Left ventricle myocardium inferior (tissue), 1 donor: ENCODE measurements at regions not wholly inside any gene's neighbourhood (a gene's known extent, or its start where the extent isn't known, plus 50 kb on each side); places are given as distances from the start of the nearest gene placed in this dataset.

Experiments used
- DNase-seq: peaks from one replicate; pipeline ENCODE4 v3.0.0-alpha.2; 2020
- H3K27ac ChIP-seq: fragments of 200-600 bp; replicated peaks from 2 replicates; pipeline ENCODE4 v1.8.0; 2021
- H3K27me3 ChIP-seq: fragments of 200-600 bp; 2 replicates; pipeline ENCODE4 v1.8.0; 2021; ENCODE audit warnings: low read depth
- H3K36me3 ChIP-seq: fragments of 200-600 bp; 2 replicates; pipeline ENCODE4 v1.8.0; 2021
- H3K4me1 ChIP-seq: fragments of 200-600 bp; 2 replicates; pipeline ENCODE4 v1.8.0; 2021
- H3K4me3 ChIP-seq: fragments of 200-600 bp; 2 replicates; pipeline ENCODE4 v1.8.0; 2021; ENCODE audit warnings: mild to moderate bottlenecking, moderate library complexity
- H3K9me3 ChIP-seq: fragments of 200-600 bp; replicated peaks from 2 replicates; pipeline ENCODE4 v1.8.0; 2021
- intact Hi-C: fragments of 100-400 bp; cut with micrococcal nuclease; formaldehyde crosslinking; loops from one replicate; pipeline ENCODE4 v1.11.0; 2022
- TF ChIP-seq, protein P1 (sequence below): fragments of 200-600 bp; IDR thresholded peaks from 2 replicates; pipeline ENCODE4 v1.8.0; 2021; ENCODE audit warnings: antibody characterized with exemption, mild to moderate bottlenecking, borderline replicate concordance
- donor health status: DM: no; HTN: yes; CAD: no; lungs with severe emphysema.

DNA sequence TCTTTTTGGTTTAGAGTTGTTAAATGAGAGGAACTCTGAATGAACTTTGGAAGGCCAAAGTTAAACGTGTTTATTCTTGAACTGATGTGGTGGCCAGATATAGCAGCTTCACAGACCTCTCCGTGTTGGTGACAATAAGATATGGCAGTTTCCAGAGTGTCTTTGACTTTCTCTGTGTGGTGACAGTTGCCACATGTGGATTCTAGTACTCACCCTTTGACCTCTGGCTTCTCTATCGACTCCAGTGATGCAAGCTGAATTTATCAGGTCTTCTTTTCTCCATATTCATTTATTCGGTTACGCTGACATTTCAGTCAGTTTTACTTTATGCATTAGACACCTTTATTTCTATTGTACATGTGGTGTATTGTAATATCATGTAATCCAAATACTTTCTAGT lies 1469.5 kb downstream of the SLITRK1 start:
- Histone ChIP-seq H3K27ac (no peak overlapping the region), H3K4me3 (no peak overlapping the region), H3K27me3 (no peaks in the 10 kb centered on the region), H3K36me3 (no peaks in the 10 kb centered on the region), H3K4me1 (no peaks in the 10 kb centered on the region), H3K9me3 (peaks cover 2% of the 10 kb centered on the region)
- DNase-seq = no peak
- TF ChIP-seq, protein P1, sequence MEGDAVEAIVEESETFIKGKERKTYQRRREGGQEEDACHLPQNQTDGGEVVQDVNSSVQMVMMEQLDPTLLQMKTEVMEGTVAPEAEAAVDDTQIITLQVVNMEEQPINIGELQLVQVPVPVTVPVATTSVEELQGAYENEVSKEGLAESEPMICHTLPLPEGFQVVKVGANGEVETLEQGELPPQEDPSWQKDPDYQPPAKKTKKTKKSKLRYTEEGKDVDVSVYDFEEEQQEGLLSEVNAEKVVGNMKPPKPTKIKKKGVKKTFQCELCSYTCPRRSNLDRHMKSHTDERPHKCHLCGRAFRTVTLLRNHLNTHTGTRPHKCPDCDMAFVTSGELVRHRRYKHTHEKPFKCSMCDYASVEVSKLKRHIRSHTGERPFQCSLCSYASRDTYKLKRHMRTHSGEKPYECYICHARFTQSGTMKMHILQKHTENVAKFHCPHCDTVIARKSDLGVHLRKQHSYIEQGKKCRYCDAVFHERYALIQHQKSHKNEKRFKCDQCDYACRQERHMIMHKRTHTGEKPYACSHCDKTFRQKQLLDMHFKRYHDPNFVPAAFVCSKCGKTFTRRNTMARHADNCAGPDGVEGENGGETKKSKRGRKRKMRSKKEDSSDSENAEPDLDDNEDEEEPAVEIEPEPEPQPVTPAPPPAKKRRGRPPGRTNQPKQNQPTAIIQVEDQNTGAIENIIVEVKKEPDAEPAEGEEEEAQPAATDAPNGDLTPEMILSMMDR = no peak
- intact Hi-C loops = no loop called here

DNA sequence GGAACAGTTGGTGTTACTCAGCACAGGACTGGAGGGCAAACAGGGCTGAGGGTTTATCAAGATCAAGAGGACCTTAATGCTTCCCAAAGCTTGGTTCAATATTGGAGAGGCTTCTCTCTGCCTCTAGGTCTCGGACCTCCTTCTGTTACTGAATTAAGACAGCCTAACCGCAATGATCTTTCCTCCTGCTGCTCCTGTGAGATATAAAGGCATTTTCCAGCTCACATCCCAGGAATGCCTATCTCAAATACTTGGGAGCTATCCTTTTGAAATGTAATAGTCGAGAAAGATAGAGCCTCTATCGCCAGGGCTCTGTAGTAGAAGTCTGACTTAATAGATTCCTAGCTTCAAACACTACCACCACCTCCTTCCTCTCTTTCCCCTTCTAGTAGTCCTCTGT lies 1475.0 kb downstream of the SLITRK1 start:
- intact Hi-C loops = no loop called here
- Histone ChIP-seq H3K27me3 (no peaks in the 10 kb centered on the region), H3K36me3 (no peaks in the 10 kb centered on the region), H3K4me1 (no peaks in the 10 kb centered on the region), H3K9me3 (peaks cover 41% of the 10 kb centered on the region), H3K27ac (no peak overlapping the region), H3K4me3 (no peak overlapping the region)
- no peak for DNase-seq
- TF ChIP-seq, protein P1 = no peak

DNA sequence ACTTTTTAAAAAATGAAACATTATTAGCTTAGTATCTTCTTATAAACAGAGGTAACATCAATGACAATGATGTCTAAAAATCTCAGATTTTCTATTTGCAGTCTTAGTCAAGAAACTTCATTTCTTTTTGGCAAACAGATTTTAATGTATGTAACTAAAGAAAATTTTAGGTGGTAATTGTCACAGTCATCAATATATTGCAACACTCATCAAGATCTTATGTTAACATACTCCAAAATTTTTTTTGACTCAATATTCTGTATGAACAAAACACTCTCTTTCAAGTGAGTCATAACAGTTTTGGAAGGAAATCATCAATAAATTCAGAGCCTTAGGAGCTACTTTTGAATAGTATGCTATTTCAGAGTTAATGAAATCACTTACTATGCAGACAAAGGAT lies 1507.6 kb downstream of the SLITRK1 start:
- Histone ChIP-seq H3K27me3 (no peaks in the 10 kb centered on the region), H3K36me3 (no peaks in the 10 kb centered on the region), H3K4me3 (no peak overlapping the region), H3K9me3 (peaks cover 13% of the 10 kb centered on the region), H3K4me1 (no peaks in the 10 kb centered on the region), H3K27ac (no peak overlapping the region)
- TF ChIP-seq, protein P1 = no peak
- intact Hi-C loops = no loop called here
- DNase-seq = no peak

DNA sequence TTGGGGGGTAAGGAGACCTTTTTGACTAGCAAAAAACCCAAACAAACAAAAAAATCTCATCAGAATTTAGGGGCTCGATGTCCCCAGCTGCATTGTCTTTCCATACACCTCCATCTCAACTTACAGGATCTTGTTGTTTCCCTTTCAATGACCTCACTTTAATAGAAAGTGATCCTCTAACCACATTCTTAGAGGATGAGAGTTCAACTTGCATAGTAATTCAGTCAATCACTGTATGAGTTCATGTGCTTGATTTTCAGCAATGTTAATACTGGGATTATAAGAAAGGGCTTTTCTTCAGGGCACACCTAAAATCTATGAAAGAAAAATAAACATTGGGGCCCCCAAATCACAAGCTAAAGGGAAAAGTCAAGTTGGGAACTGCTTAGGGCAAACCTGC lies 1512.0 kb downstream of the SLITRK1 start:
- Histone ChIP-seq H3K4me3 (no peak overlapping the region), H3K9me3 (no peaks in the 10 kb centered on the region), H3K4me1 (no peaks in the 10 kb centered on the region), H3K36me3 (no peaks in the 10 kb centered on the region), H3K27me3 (no peaks in the 10 kb centered on the region), H3K27ac (no peak overlapping the region)
- TF ChIP-seq, protein P1 = no peak
- DNase-seq = no peak
- intact Hi-C loops = no loop called here

DNA sequence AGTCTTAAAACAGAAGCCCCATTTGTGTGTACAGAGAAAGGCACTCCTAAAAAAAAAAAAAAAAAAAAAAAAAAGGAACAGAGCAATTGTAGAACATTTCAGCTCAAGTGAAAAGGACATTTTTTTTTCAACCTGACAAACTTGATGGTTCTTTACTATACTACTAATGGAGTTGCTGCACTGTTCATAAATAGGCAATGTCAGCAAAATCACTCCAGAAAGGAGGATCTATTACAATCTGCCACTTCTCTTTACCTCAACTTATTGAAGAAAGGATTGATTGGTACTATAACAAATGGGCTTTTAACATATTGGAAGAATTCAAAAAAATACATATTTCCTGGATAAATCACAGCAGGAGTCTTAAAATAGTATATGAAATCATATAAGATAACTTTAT lies 1517.7 kb downstream of the SLITRK1 start:
- no peaks in the 10 kb centered on the region for H3K36me3 ChIP-seq
- intact Hi-C loops = no loop called here
- H3K27me3 ChIP-seq = no peaks in the 10 kb centered on the region
- TF ChIP-seq, protein P1 = no peak
- H3K27ac ChIP-seq = no peak overlapping the region
- DNase-seq = no peak
- H3K4me3 ChIP-seq = no peak overlapping the region
- no peaks in the 10 kb centered on the region for H3K4me1 ChIP-seq
- H3K9me3 ChIP-seq = no peaks in the 10 kb centered on the region

DNA sequence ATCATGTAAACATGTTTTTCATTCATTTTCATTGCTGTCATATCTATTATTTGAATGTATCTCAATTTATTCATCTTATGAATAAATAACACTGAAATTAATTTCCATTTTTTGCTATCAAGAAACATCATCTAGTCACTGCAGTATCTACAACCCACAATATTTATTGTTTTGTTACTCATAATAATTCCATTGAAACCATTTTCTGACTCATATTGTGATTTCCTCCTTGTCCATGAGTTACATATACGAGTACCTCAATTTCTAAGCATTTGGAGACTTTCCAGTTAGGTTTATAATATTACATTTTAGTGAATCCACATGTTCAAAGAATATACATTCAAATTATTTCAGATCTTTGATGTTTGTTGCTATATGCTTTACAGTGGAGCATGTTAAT lies 1524.0 kb downstream of the SLITRK1 start:
- no peaks in the 10 kb centered on the region for H3K27me3 ChIP-seq
- H3K27ac ChIP-seq = no peak overlapping the region
- no peaks in the 10 kb centered on the region for H3K4me1 ChIP-seq
- DNase-seq = no peak
- TF ChIP-seq, protein P1 = no peak
- H3K4me3 ChIP-seq = no peak overlapping the region
- H3K36me3 ChIP-seq = no peaks in the 10 kb centered on the region
- no peaks in the 10 kb centered on the region for H3K9me3 ChIP-seq
- intact Hi-C loops = no loop called here
